GM12878 (cell line): ENCODE measurements at regions not wholly inside any gene's neighbourhood (a gene's known extent, or its start where the extent isn't known, plus 50 kb on each side); places are given as distances from the start of the nearest gene placed in this dataset.

Source experiments
- ATAC-seq: fragments of 200-7000 bp; cut with Tn5 transposase; 3 replicates; pipeline ENCODE4 v1.9.1; 2020; ENCODE audit warnings: mild to moderate bottlenecking, moderate library complexity
- BruUV-seq: library from RNA; stranded (reverse); fragments of 400-500 nt; replicated peaks from 2 replicates; lab custom pipeline; 2021; lab: Mats Ljungman, UMichigan
- CTCF ChIA-PET: fragments of 300-600 bp; sonication (Branson Sonifier 250); formaldehyde crosslinking; extraction: SDS; loops from one replicate; lab custom pipeline; 2021; ENCODE audit warnings: inconsistent platforms; lab: Yijun Ruan, JAX
- POLR2A ChIA-PET: fragments of 350-600 bp; formaldehyde crosslinking; extraction: SDS; loops from one replicate; lab custom pipeline; 2021; ENCODE audit warnings: inconsistent platforms; lab: Charles Lee
- RAD21 ChIA-PET: fragments of 300-600 bp; sonication (Branson Sonifier 250); formaldehyde crosslinking; loops from one replicate; lab custom pipeline; 2023; ENCODE audit warnings: antibody characterized with exemption; ENCODE audit not compliant: unreplicated experiment; lab: Charles Lee
- SMC1A ChIA-PET: fragments of 300-600 bp; sonication (Branson Sonifier 250); formaldehyde crosslinking; loops from one replicate; lab custom pipeline; 2023; ENCODE audit not compliant: unreplicated experiment, uncharacterized antibody; lab: Charles Lee
- DNase-seq: peaks from one replicate; pipeline ENCODE4 v3.0.0-alpha.2; 2011; ENCODE audit warnings: low read depth, low spot score
- FAIRE-seq: peaks from 3 replicates; lab custom pipeline; 2011; peaks lifted over from hg19 to GRCh38; lab: Jason Lieb, UNC
- H2AFZ ChIP-seq: 2 replicates; pipeline ENCODE4 v1.6.0; 2011; ENCODE audit warnings: low read depth, low read length, control low read depth; ENCODE audit not compliant: control insufficient read depth
- H3K27ac ChIP-seq: 2 replicates; pipeline ENCODE4 v1.5.1; 2011; ENCODE audit warnings: control low read depth; ENCODE audit not compliant: control insufficient read depth, insufficient read depth
- H3K27me3 ChIP-seq, 2 experiments: replicated peaks in 1 of 2; 2 replicates each; pipeline versions ENCODE4 v1.6.0 to v1.6.1; 2011; ENCODE audit warnings: low read length in 1 of 2; ENCODE audit not compliant: control insufficient read depth in 2 of 2, insufficient read depth in 2 of 2
- H3K36me3 ChIP-seq, 2 experiments: 2 replicates each; pipeline ENCODE4 v1.5.1; 2011; ENCODE audit warnings: low read length in 1 of 2; ENCODE audit not compliant: control insufficient read depth in 2 of 2, insufficient read depth in 2 of 2
- H3K4me1 ChIP-seq: 2 replicates; pipeline ENCODE4 v1.6.1; 2011; ENCODE audit warnings: mild to moderate bottlenecking, low read length, moderate library complexity, mixed read lengths; ENCODE audit not compliant: control insufficient read depth, insufficient read depth
- H3K4me2 ChIP-seq: 2 replicates; pipeline ENCODE4 v1.6.0; 2011; ENCODE audit warnings: control low read depth; ENCODE audit not compliant: control insufficient read depth, insufficient read depth
- H3K4me3 ChIP-seq: fragments of 200-600 bp; sonication (generic); 2 replicates; pipeline ENCODE4 v1.5.1; 2016
- H3K79me2 ChIP-seq: 2 replicates; pipeline ENCODE4 v1.6.0; 2011; ENCODE audit warnings: low read length; ENCODE audit not compliant: control insufficient read depth, insufficient read depth
- H3K9ac ChIP-seq: 2 replicates; pipeline ENCODE4 v1.8.0; 2011; ENCODE audit warnings: low read length, control low read depth, mixed read lengths; ENCODE audit not compliant: control insufficient read depth, insufficient read depth
- H3K9me3 ChIP-seq: replicated peaks from 3 replicates; pipeline ENCODE4 v1.5.1; 2011; ENCODE audit warnings: mild to moderate bottlenecking, low read length; ENCODE audit not compliant: control insufficient read depth, insufficient read depth
- H4K20me1 ChIP-seq: 2 replicates; pipeline ENCODE4 v1.6.0; 2011; ENCODE audit not compliant: control insufficient read depth, insufficient read depth
- HDAC2 ChIP-seq: fragments of 200-600 bp; sonication (generic); IDR thresholded peaks from 2 replicates; pipeline ENCODE4 v1.6.1; 2017
- IKZF1 ChIP-seq: fragments of 450-650 bp; conservative IDR thresholded peaks from 2 replicates; pipeline ENCODE4 v1.6.1; 2017; ENCODE audit warnings: antibody characterized with exemption, mild to moderate bottlenecking
- IRF3 ChIP-seq: fragments of 450-650 bp; IDR thresholded peaks from 2 replicates; pipeline ENCODE4 v1.6.1; 2014; ENCODE audit warnings: mild to moderate bottlenecking
- MEF2A ChIP-seq: IDR thresholded peaks from 2 replicates; pipeline ENCODE4 v1.6.1; 2011; ENCODE audit warnings: low read depth, mild to moderate bottlenecking, low read length, moderate library complexity; ENCODE audit not compliant: insufficient read depth
- MEF2B ChIP-seq: fragments of 450-650 bp; IDR thresholded peaks from 2 replicates; pipeline ENCODE4 v1.6.1; 2018; ENCODE audit warnings: mild to moderate bottlenecking, moderate library complexity; ENCODE audit not compliant: partially characterized antibody, poor library complexity, severe bottlenecking
- RCOR1 ChIP-seq: conservative IDR thresholded peaks from 2 replicates; pipeline ENCODE4 v1.6.1; 2012; ENCODE audit warnings: low read depth, low read length, improper control_type of control experiment
- RFX5 ChIP-seq: IDR thresholded peaks from 2 replicates; pipeline ENCODE4 v1.6.1; 2011; ENCODE audit warnings: low read depth, low read length, improper control_type of control experiment
- TCF7 ChIP-seq: IDR thresholded peaks from 2 replicates; pipeline ENCODE4 v1.6.1; 2014; ENCODE audit warnings: antibody characterized with exemption, borderline replicate concordance
- USF2 ChIP-seq: IDR thresholded peaks from 2 replicates; pipeline ENCODE4 v1.6.1; 2011; ENCODE audit warnings: low read depth, low read length, improper control_type of control experiment, borderline replicate concordance
- WRNIP1 ChIP-seq: IDR thresholded peaks from 2 replicates; pipeline ENCODE4 v1.6.1; 2011; ENCODE audit warnings: low read depth, low read length, improper control_type of control experiment, borderline replicate concordance
- ZNF384 ChIP-seq: IDR thresholded peaks from 2 replicates; pipeline ENCODE4 v1.6.1; 2012; ENCODE audit warnings: low read depth, mild to moderate bottlenecking, low read length, improper control_type of control experiment, borderline replicate concordance
- WGBS: methylation state at CpG from one replicate; pipeline ENCODE4 v1.1.6; 2016; ENCODE audit warnings: low lambda C conversion rate; ENCODE audit not compliant: insufficient replicate concordance, insufficient coverage; ENCODE audit errors: missing lambda C conversion rate; 5-methylcytosine and 5-hydroxymethylcytosine counted together
- in situ Hi-C: fragments of 300-500 bp; cut with MboI; formaldehyde crosslinking; loops from 9 replicates; pipeline ENCODE4 v1.14.3; 2018; ENCODE audit warnings: mixed read lengths
- intact Hi-C: fragments of 100-400 bp; cut with micrococcal nuclease; formaldehyde crosslinking; loops from one replicate; pipeline ENCODE4 v1.14.2; 2022; ENCODE audit not compliant: unreplicated experiment
- TF ChIP-seq, protein P1 (sequence below): IDR thresholded peaks from 2 replicates; pipeline ENCODE4 v1.6.1; 2011; ENCODE audit warnings: low read depth, mild to moderate bottlenecking, low read length, moderate library complexity, borderline replicate concordance; ENCODE audit errors: extremely low read depth

DNA sequence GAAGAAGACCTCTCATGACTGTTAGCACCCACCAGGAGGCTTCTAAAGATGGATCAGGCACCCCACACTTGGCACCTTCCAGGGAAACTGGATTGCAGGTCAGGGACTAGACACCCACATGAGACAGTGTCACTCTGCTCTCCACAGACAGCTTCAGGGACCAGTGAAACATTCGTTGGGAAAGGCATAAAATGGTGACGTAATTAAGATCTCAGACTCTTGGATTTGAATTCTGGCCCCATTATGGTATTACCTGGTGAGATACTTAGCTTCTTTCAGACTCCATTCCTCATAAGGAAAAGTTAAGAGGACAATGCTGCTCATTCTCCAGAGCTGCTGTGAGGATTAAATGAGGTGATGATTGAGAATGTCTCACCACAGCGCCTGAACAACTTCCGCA is 261.1 kb downstream of the ARRDC4 start:
- in situ Hi-C loops (no loop called here), intact Hi-C loops (no loop called here)
- Histone ChIP-seq H3K27ac (no peak overlapping the region), H3K36me3 (no peaks in the 10 kb centered on the region), H3K9ac (no peak overlapping the region), H3K27me3 (no peaks in the 10 kb centered on the region), H2AFZ (no peak overlapping the region), H3K4me1 (no peaks in the 10 kb centered on the region), H4K20me1 (no peaks in the 10 kb centered on the region), H3K4me3 (no peak overlapping the region), H3K4me2 (no peak overlapping the region), H3K79me2 (no peaks in the 10 kb centered on the region), H3K9me3 (no peaks in the 10 kb centered on the region)
- ATAC-seq (no peak), DNase-seq (no peak), FAIRE-seq (no peak)
- ChIA-PET POLR2A (no interaction called here), RAD21 (no interaction called here), SMC1A (no interaction called here), CTCF (no interaction called here)
- no TSS peak for BruUV-seq
- TF ChIP-seq WRNIP1 = no peak
- no peak for TF ChIP-seq RFX5
- no peak for TF ChIP-seq TCF7
- TF ChIP-seq USF2 = no peak
- TF ChIP-seq, protein P1, sequence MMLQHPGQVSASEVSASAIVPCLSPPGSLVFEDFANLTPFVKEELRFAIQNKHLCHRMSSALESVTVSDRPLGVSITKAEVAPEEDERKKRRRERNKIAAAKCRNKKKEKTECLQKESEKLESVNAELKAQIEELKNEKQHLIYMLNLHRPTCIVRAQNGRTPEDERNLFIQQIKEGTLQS = no peak
- 40% methylated on average over 4 of the region's 4 CpGs for WGBS

DNA sequence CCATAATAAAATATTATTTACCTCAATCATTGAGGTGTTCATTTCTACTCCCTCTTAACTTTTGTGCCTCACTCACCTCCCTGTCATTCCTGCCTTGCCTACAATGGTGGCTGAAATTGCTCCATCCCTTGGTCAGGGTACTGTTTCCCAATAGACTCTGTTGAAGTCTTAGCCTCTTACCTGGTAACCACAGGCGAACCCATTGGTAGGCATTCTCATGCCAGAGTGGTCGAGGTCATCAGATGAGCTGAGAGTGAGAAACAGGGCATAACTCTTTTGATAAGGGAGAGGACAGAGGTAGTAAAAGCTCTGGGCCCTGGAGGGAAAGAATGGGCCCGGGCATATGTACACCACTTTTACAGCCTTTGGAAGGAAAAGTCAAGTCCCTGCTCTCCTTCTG is 265.6 kb downstream of the ARRDC4 start:
- TF ChIP-seq MEF2B = no peak
- no peak for TF ChIP-seq HDAC2
- no peak for TF ChIP-seq IRF3
- no peak for TF ChIP-seq MEF2A
- no peak for TF ChIP-seq RCOR1
- no peak for TF ChIP-seq IKZF1
- TF ChIP-seq ZNF384 = no peak
- TF ChIP-seq, all 136 proteins: peak for 0
- Histone ChIP-seq H3K27ac (no peak overlapping the region), H4K20me1 (no peaks in the 10 kb centered on the region), H3K4me3 (no peak overlapping the region), H3K9ac (no peak overlapping the region), H3K9me3 (no peaks in the 10 kb centered on the region), H3K36me3 (no peaks in the 10 kb centered on the region), H3K79me2 (no peaks in the 10 kb centered on the region), H3K4me2 (no peak overlapping the region), H2AFZ (no peak overlapping the region), H3K27me3 (no peaks in the 10 kb centered on the region), H3K4me1 (no peaks in the 10 kb centered on the region)
- ChIA-PET POLR2A (no interaction called here), CTCF (no interaction called here), SMC1A (no interaction called here), RAD21 (no interaction called here)
- intact Hi-C loops = no loop called here
- no peak for FAIRE-seq
- WGBS = 0% methylated on average over 3 of the region's 3 CpGs
- no peak for DNase-seq
- in situ Hi-C loops = no loop called here
- ATAC-seq = no peak
- BruUV-seq = no TSS peak
